HepG2 (cell line): ENCODE measurements at regions not wholly inside any gene's neighbourhood (a gene's known extent, or its start where the extent isn't known, plus 50 kb on each side); places are given as distances from the start of the nearest gene placed in this dataset.
A peak's percentile ranks its signal among the peaks of the same experiment; 100 is the strongest.

Experiments
- ARID2 ChIP-seq: sonication (generic); formaldehyde crosslinking; IDR thresholded peaks from 2 replicates; pipeline ENCODE4 v1.8.1; 2022; ENCODE audit warnings: mild to moderate bottlenecking, missing genetic modification reagents, borderline replicate concordance
- ATF7 ChIP-seq, 2 experiments: fragments of 450-650 bp in 1 of 2; sonication (generic) in 1 of 2; formaldehyde crosslinking in 1 of 2; IDR thresholded peaks; 2 replicates each; pipeline versions ENCODE4 v1.4.0 to v1.6.1; 2016 to 2020; ENCODE audit warnings: antibody characterized with exemption in 1 of 2, mild to moderate bottlenecking in 1 of 2, missing genetic modification reagents in 1 of 2
- ATF7-NPFF ChIP-seq: sonication (generic); formaldehyde crosslinking; IDR thresholded peaks from 2 replicates; pipeline ENCODE4 v1.8.1; 2023; ENCODE audit warnings: mild to moderate bottlenecking, low read depth, missing genetic modification reagents, moderate library complexity
- ERF ChIP-seq: IDR thresholded peaks from 2 replicates; pipeline ENCODE4 v1.6.1; 2018; ENCODE audit warnings: missing biosample characterization, missing genetic modification reagents
- ETV5 ChIP-seq: IDR thresholded peaks from 2 replicates; pipeline ENCODE4 v1.6.1; 2018; ENCODE audit warnings: missing biosample characterization, missing genetic modification reagents, inconsistent platforms, borderline replicate concordance
- FOXA3 ChIP-seq: IDR thresholded peaks from 2 replicates; pipeline ENCODE4 v1.6.1; 2016; ENCODE audit warnings: missing genetic modification reagents, missing compliant biosample characterization
- IKZF5 ChIP-seq: IDR thresholded peaks from 2 replicates; pipeline ENCODE4 v1.6.1; 2018; ENCODE audit warnings: missing genetic modification reagents, mild to moderate bottlenecking, missing compliant biosample characterization
- MAFG ChIP-seq: sonication (generic); formaldehyde crosslinking; IDR thresholded peaks from 2 replicates; pipeline ENCODE4 v1.5.1; 2020; ENCODE audit warnings: mild to moderate bottlenecking, missing genetic modification reagents
- MAFK ChIP-seq, 2 experiments: IDR thresholded peaks in 1 of 2; conservative IDR thresholded peaks in 1 of 2; 2 replicates each; pipeline ENCODE4 v1.6.1; 2011; ENCODE audit warnings: improper control_type of control experiment in 2 of 2, low read length in 2 of 2
- MIER3 ChIP-seq: IDR thresholded peaks from 2 replicates; pipeline ENCODE4 v1.6.1; 2016; ENCODE audit warnings: missing compliant biosample characterization, borderline replicate concordance
- NFE2 ChIP-seq: sonication (generic); formaldehyde crosslinking; IDR thresholded peaks from 2 replicates; pipeline ENCODE4 v1.4.0; 2020; ENCODE audit warnings: missing genetic modification reagents
- PAX8 ChIP-seq: sonication (generic); formaldehyde crosslinking; IDR thresholded peaks from 2 replicates; pipeline ENCODE4 v1.8.0; 2022; ENCODE audit warnings: mild to moderate bottlenecking, missing genetic modification reagents, borderline replicate concordance
- RBAK ChIP-seq: sonication (generic); formaldehyde crosslinking; IDR thresholded peaks from 2 replicates; pipeline ENCODE4 v1.5.1; 2020; ENCODE audit warnings: mild to moderate bottlenecking, missing genetic modification reagents
- SKIL ChIP-seq: sonication (generic); formaldehyde crosslinking; IDR thresholded peaks from 2 replicates; pipeline ENCODE4 v1.8.0; 2022; ENCODE audit warnings: missing genetic modification reagents, mild to moderate bottlenecking, moderate library complexity, borderline replicate concordance
- THRA ChIP-seq: sonication (generic); formaldehyde crosslinking; IDR thresholded peaks from 2 replicates; pipeline ENCODE4 v1.4.0; 2020; ENCODE audit warnings: missing genetic modification reagents, borderline replicate concordance
- YEATS2 ChIP-seq: sonication (generic); formaldehyde crosslinking; IDR thresholded peaks from 2 replicates; pipeline ENCODE4 v1.4.0; 2020; ENCODE audit warnings: missing genetic modification reagents, borderline replicate concordance
- ZMYM4 ChIP-seq: sonication (generic); formaldehyde crosslinking; IDR thresholded peaks from 2 replicates; pipeline ENCODE4 v1.8.1; 2023; ENCODE audit warnings: mild to moderate bottlenecking, missing genetic modification reagents
- ZNF34 ChIP-seq: sonication (generic); formaldehyde crosslinking; IDR thresholded peaks from 2 replicates; pipeline ENCODE4 v1.4.0; 2020; ENCODE audit warnings: mild to moderate bottlenecking, missing genetic modification reagents, borderline replicate concordance
- ZNF350 ChIP-seq: sonication (generic); formaldehyde crosslinking; IDR thresholded peaks from 2 replicates; pipeline ENCODE4 v1.4.0; 2020; ENCODE audit warnings: mild to moderate bottlenecking, low read depth, missing genetic modification reagents, borderline replicate concordance
- ZNF572 ChIP-seq: sonication (generic); formaldehyde crosslinking; IDR thresholded peaks from 2 replicates; pipeline ENCODE4 v1.5.1; 2020; ENCODE audit warnings: mild to moderate bottlenecking, missing genetic modification reagents
- ZNF792 ChIP-seq: IDR thresholded peaks from 2 replicates; pipeline ENCODE4 v1.6.1; 2016
- TF ChIP-seq, protein P1 (sequence below): sonication (generic); formaldehyde crosslinking; IDR thresholded peaks from 2 replicates; pipeline ENCODE4; 2020; ENCODE audit warnings: missing genetic modification reagents, mild to moderate bottlenecking, borderline replicate concordance

DNA sequence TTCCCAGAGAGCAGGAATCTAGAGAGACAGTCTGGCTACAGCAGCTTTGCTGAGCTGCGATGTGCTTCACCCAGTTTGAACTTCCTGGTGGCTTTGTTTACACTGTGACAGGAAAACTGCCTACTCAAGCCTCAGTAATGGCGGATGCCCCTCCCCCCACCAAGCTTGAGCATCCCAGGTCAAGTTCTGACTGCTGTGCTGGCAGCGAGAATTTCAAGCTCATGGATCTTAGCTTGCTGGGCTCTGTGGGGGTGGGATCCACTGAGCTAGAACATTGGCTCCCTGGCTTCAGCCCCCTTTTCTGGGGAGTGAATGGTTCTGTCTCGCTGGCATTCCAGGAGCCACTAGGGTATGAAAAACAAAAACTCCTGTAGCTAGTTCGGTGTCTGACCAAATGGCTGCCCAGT, 91.0 kb upstream of the ESR1 start (continued):
- TF ChIP-seq SKIL (0 out of 2 replicates have a peak, but pooled peaks have one; percentile 30), ETV5 (CRISPR knock-in tag) (peak; percentile 70; the same call in 1 of the 2 replicates), IKZF5 (CRISPR knock-in tag) (peak; percentile 76), MIER3 (peak; percentile 67; the same call in 1 of the 2 replicates), MAFG (0 out of 2 replicates have a peak, but pooled peaks have one; percentile 62), ZNF34 (CRISPR knock-in tag) (no peak), ERF (CRISPR knock-in tag) (0 out of 2 replicates have a peak, but pooled peaks have one; percentile 30), PAX8 (no peak), ZNF572 (no peak), RBAK (CRISPR knock-in tag) (no peak), ATF7 (IDR thresholded peaks at IDR 0.05) (no peak), ATF7 (CRISPR knock-in tag; IDR thresholded peaks at IDR 0.05) (no peak), ZMYM4 (CRISPR knock-in tag) (peak; percentile 84), ARID2 (CRISPR knock-in tag) (0 out of 2 replicates have a peak, but pooled peaks have one; percentile 19), YEATS2 (peak; percentile 42; the same call in 1 of the 2 replicates), NFE2 (CRISPR knock-in tag) (peak; percentile 46; the same call in 1 of the 2 replicates), ZNF792 (CRISPR knock-in tag) (peak; percentile 76), MAFK (conservative IDR thresholded peaks at IDR 0.05 in 1 of 2, IDR thresholded peaks at IDR 0.05 in 1 of 2; ENCODE audit: low read length in 2 of 2) (peak; percentile 39 to 48; a peak in 3 of 4 replicates), FOXA3 (CRISPR knock-in tag) (peak; percentile 95), ZNF350 (CRISPR knock-in tag) (peak; percentile 59; the same call in 1 of the 2 replicates), THRA (peak; percentile 97), ATF7-NPFF (CRISPR knock-in tag) (no peak)
- TF ChIP-seq, protein P1, sequence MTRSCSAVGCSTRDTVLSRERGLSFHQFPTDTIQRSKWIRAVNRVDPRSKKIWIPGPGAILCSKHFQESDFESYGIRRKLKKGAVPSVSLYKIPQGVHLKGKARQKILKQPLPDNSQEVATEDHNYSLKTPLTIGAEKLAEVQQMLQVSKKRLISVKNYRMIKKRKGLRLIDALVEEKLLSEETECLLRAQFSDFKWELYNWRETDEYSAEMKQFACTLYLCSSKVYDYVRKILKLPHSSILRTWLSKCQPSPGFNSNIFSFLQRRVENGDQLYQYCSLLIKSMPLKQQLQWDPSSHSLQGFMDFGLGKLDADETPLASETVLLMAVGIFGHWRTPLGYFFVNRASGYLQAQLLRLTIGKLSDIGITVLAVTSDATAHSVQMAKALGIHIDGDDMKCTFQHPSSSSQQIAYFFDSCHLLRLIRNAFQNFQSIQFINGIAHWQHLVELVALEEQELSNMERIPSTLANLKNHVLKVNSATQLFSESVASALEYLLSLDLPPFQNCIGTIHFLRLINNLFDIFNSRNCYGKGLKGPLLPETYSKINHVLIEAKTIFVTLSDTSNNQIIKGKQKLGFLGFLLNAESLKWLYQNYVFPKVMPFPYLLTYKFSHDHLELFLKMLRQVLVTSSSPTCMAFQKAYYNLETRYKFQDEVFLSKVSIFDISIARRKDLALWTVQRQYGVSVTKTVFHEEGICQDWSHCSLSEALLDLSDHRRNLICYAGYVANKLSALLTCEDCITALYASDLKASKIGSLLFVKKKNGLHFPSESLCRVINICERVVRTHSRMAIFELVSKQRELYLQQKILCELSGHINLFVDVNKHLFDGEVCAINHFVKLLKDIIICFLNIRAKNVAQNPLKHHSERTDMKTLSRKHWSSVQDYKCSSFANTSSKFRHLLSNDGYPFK (CRISPR knock-in tag): peak; percentile 91
